ENCODE measurements at regions not wholly inside any gene's neighbourhood (a gene's known extent, or its start where the extent isn't known, plus 50 kb on each side); places are given as distances from the start of the nearest gene placed in this dataset.

- no peak for DNase-seq (ENCODE audit: low spot score in 2 of 2)
- Histone ChIP-seq H3K9me3 (no peaks in the 10 kb centered on the region), H3K27me3 (peaks cover 4% of the 10 kb centered on the region), H3K4me1 (no peaks in the 10 kb centered on the region), H3K4me3 (no peak overlapping the region), H3K27ac (no peak overlapping the region), H3K36me3 (no peaks in the 10 kb centered on the region)
- WGBS, result 81% methylated on average over 5 of the region's 5 CpGs
- TF ChIP-seq CTCF (IDR thresholded peaks at IDR 0.05) (no peak), POLR2A (IDR thresholded peaks at IDR 0.05) (no peak), POLR2AphosphoS5 (IDR thresholded peaks at IDR 0.05) (no peak), EP300 (IDR thresholded peaks at IDR 0.05) (no peak)
Observed at GRCh38 chr11:131288521-131289091, 81.8 kb upstream of the NTM start.

GRCh38 chr11:131290185-131290584 is 80.2 kb upstream of the NTM start:
- H3K36me3 ChIP-seq, result no peaks in the 10 kb centered on the region
- WGBS, result 38% methylated on average over 3 of the region's 3 CpGs
- no peaks in the 10 kb centered on the region for H3K9me3 ChIP-seq
- no peak overlapping the region for H3K4me3 ChIP-seq
- DNase-seq (ENCODE audit: low spot score in 2 of 2), result no peak
- H3K27me3 ChIP-seq, result peaks cover 4% of the 10 kb centered on the region
- no peaks in the 10 kb centered on the region for H3K4me1 ChIP-seq
- TF ChIP-seq CTCF (IDR thresholded peaks at IDR 0.05) (no peak), POLR2A (IDR thresholded peaks at IDR 0.05) (no peak), EP300 (IDR thresholded peaks at IDR 0.05) (no peak), POLR2AphosphoS5 (IDR thresholded peaks at IDR 0.05) (no peak)
- H3K27ac ChIP-seq, result no peak overlapping the region

- no peaks in the 10 kb centered on the region for H3K36me3 ChIP-seq
- DNase-seq (ENCODE audit: low spot score in 2 of 2), result no peak
- H3K4me1 ChIP-seq, result no peaks in the 10 kb centered on the region
- H3K27me3 ChIP-seq, result peaks cover 23% of the 10 kb centered on the region
- no peaks in the 10 kb centered on the region for H3K9me3 ChIP-seq
- 89% methylated on average over 5 of the region's 5 CpGs for WGBS
- H3K27ac ChIP-seq, result no peak overlapping the region
- TF ChIP-seq POLR2A (IDR thresholded peaks at IDR 0.05) (no peak), EP300 (IDR thresholded peaks at IDR 0.05) (no peak), CTCF (IDR thresholded peaks at IDR 0.05) (no peak), POLR2AphosphoS5 (IDR thresholded peaks at IDR 0.05) (no peak)
- H3K4me3 ChIP-seq, result no peak overlapping the region
Observed at GRCh38 chr11:131295986-131296385, 74.4 kb upstream of the NTM start.

- TF ChIP-seq POLR2AphosphoS5 (IDR thresholded peaks at IDR 0.05) (no peak), POLR2A (IDR thresholded peaks at IDR 0.05) (no peak), CTCF (IDR thresholded peaks at IDR 0.05) (no peak), EP300 (IDR thresholded peaks at IDR 0.05) (no peak)
- 86% methylated on average over 6 of the region's 6 CpGs for WGBS
Observed at GRCh38 chr11:131297441-131297840, 73.0 kb upstream of the NTM start.

GRCh38 chr11:131299598-131300438 is 70.6 kb upstream of the NTM start:
- TF ChIP-seq POLR2AphosphoS5 (IDR thresholded peaks at IDR 0.05) (no peak), POLR2A (IDR thresholded peaks at IDR 0.05) (no peak), CTCF (IDR thresholded peaks at IDR 0.05) (no peak)
- H3K27me3 ChIP-seq, result peaks cover 23% of the 10 kb centered on the region
- 61% methylated on average over 13 of the region's 13 CpGs for WGBS
- no peak overlapping the region for H3K27ac ChIP-seq
- H3K4me3 ChIP-seq, result no peak overlapping the region
- H3K9me3 ChIP-seq, result no peaks in the 10 kb centered on the region
- no peaks in the 10 kb centered on the region for H3K36me3 ChIP-seq
- H3K4me1 ChIP-seq, result no peaks in the 10 kb centered on the region
- DNase-seq (ENCODE audit: low spot score in 2 of 2), result no peak

More at GRCh38 chr11:131297441-131297840, 73.0 kb upstream of the NTM start:
- Histone ChIP-seq H3K27me3 (peaks cover 23% of the 10 kb centered on the region), H3K9me3 (no peaks in the 10 kb centered on the region), H3K4me3 (no peak overlapping the region), H3K4me1 (no peaks in the 10 kb centered on the region), H3K27ac (no peak overlapping the region), H3K36me3 (no peaks in the 10 kb centered on the region)
- DNase-seq (ENCODE audit: low spot score in 2 of 2), result no peak
